H1 (cell line): ENCODE measurements at regions not wholly inside any gene's neighbourhood (a gene's known extent, or its start where the extent isn't known, plus 50 kb on each side); places are given as distances from the start of the nearest gene placed in this dataset.

Experiments used
- CTCF ChIA-PET: fragments of 300-600 bp; sonication (Branson Sonifier 250); formaldehyde crosslinking; loops from one replicate; lab custom pipeline; 2021; ENCODE audit not compliant: partially characterized antibody; lab: Charles Lee
- POLR2A ChIA-PET: fragments of 300-600 bp; sonication (Branson Sonifier 250); formaldehyde crosslinking; loops from one replicate; lab custom pipeline; 2021; ENCODE audit warnings: inconsistent platforms; ENCODE audit not compliant: partially characterized antibody; lab: Charles Lee
- DNase-seq, 2 experiments: peaks; one replicate each; pipeline versions ENCODE4 v3.0.0 to v3.0.0-alpha.2; 2010 to 2022; ENCODE audit warnings: low spot score in 2 of 2, low read depth in 1 of 2, mixed read lengths in 1 of 2
- FAIRE-seq: peaks from 2 replicates; lab custom pipeline; 2011; peaks lifted over from hg19 to GRCh38; lab: Jason Lieb, UNC
- H2AFZ ChIP-seq: 2 replicates; pipeline ENCODE4 v1.8.1; 2012; ENCODE audit warnings: low read length, inconsistent platforms
- H2AK5ac ChIP-seq: 2 replicates; pipeline ENCODE4 v1.6.1; 2013; ENCODE audit warnings: low read depth, low read length
- H2BK120ac ChIP-seq: replicated peaks from 2 replicates; pipeline ENCODE3; 2013; ENCODE audit warnings: low read depth, low read length, inconsistent platforms
- H2BK12ac ChIP-seq: 2 replicates; pipeline ENCODE4 v1.6.1; 2013; ENCODE audit warnings: low read depth, low read length
- H2BK15ac ChIP-seq: 2 replicates; pipeline ENCODE4 v1.6.1; 2013; ENCODE audit warnings: low read length
- H2BK20ac ChIP-seq: 2 replicates; pipeline ENCODE4 v1.6.1; 2013; ENCODE audit warnings: low read length
- H2BK5ac ChIP-seq: 2 replicates; pipeline ENCODE4 v1.6.1; 2013; ENCODE audit warnings: low read depth, low read length
- H3K14ac ChIP-seq: 2 replicates; pipeline ENCODE4 v1.6.1; 2013; ENCODE audit warnings: inconsistent platforms; ENCODE audit not compliant: insufficient read length
- H3K18ac ChIP-seq: 2 replicates; pipeline ENCODE4 v1.6.1; 2013; ENCODE audit warnings: low read length; ENCODE audit errors: extremely low read depth
- H3K23ac ChIP-seq: 2 replicates; pipeline ENCODE4 v1.6.1; 2013; ENCODE audit warnings: inconsistent platforms; ENCODE audit not compliant: insufficient read length
- H3K23me2 ChIP-seq: 2 replicates; pipeline ENCODE4 v1.6.1; 2013; ENCODE audit warnings: low read depth, low read length
- H3K27ac ChIP-seq: 2 replicates; pipeline ENCODE4 v1.6.1; 2011; ENCODE audit warnings: low read depth, low read length, inconsistent platforms
- H3K27me3 ChIP-seq, 4 experiments: replicated peaks in 1 of 4; 1 replicate in 1 of 4; 2 replicates in 3 of 4; pipeline versions ENCODE4 v1.6.1 to v1.8.1; 2011 to 2013; ENCODE audit warnings: low read length in 3 of 4, mild to moderate bottlenecking in 3 of 4, inconsistent platforms in 2 of 4, mixed read lengths in 2 of 4, moderate library complexity in 1 of 4; ENCODE audit not compliant: control insufficient read depth in 3 of 4, insufficient read depth in 3 of 4; ENCODE audit errors: extremely low read depth in 1 of 4
- H3K36me3 ChIP-seq, 4 experiments: 2 replicates each; pipeline versions ENCODE4 v1.6.1 to v1.8.1; 2011 to 2013; ENCODE audit warnings: mild to moderate bottlenecking in 4 of 4, low read length in 3 of 4, moderate library complexity in 2 of 4, control low read depth in 1 of 4, inconsistent platforms in 1 of 4; ENCODE audit not compliant: insufficient read depth in 4 of 4, control insufficient read depth in 2 of 4
- H3K4ac ChIP-seq: replicated peaks from 2 replicates; pipeline ENCODE3; 2013; ENCODE audit warnings: low read length, low read depth, mixed read lengths, inconsistent platforms; ENCODE audit not compliant: insufficient read length
- H3K4me1 ChIP-seq, 4 experiments: replicated peaks in 1 of 4; 1 replicate in 1 of 4; 2 replicates in 3 of 4; pipeline versions ENCODE4 v1.6.1 to v1.8.1; 2011 to 2013; ENCODE audit warnings: low read length in 3 of 4, inconsistent platforms in 2 of 4, mixed read lengths in 1 of 4; ENCODE audit not compliant: insufficient read depth in 4 of 4, control insufficient read depth in 3 of 4
- H3K4me2 ChIP-seq, 2 experiments: 2 replicates each; pipeline versions ENCODE4 v1.6.1 to v1.8.1; 2011 to 2013; ENCODE audit warnings: low read depth in 2 of 2, low read length in 2 of 2, control low read depth in 1 of 2, inconsistent platforms in 1 of 2, mild to moderate bottlenecking in 1 of 2; ENCODE audit not compliant: insufficient read depth in 1 of 2
- H3K4me3 ChIP-seq, 4 experiments: fragments of 200-600, 300-600 bp in 1 of 4; sonication (generic), shearing (Covaris generic), sonication (Bioruptor Twin) in 1 of 4; 2 replicates each; pipeline versions ENCODE4 v1.5.1 to v1.8.1; 2011 to 2016; ENCODE audit warnings: low read length in 4 of 4, low read depth in 3 of 4, control low read depth in 2 of 4, inconsistent platforms in 2 of 4, mild to moderate bottlenecking in 2 of 4, mixed read lengths in 1 of 4, moderate library complexity in 1 of 4; ENCODE audit not compliant: insufficient read depth in 2 of 4; ENCODE audit errors: extremely low read depth in 1 of 4
- H3K56ac ChIP-seq: replicated peaks from 2 replicates; pipeline ENCODE3; 2013; ENCODE audit warnings: low read depth, mild to moderate bottlenecking, mixed read lengths, low read length, inconsistent platforms; ENCODE audit not compliant: insufficient read length
- H3K79me1 ChIP-seq: 2 replicates; pipeline ENCODE4 v1.6.1; 2013; ENCODE audit warnings: low read depth, low read length, control low read depth
- H3K79me2 ChIP-seq, 2 experiments: 2 replicates each; pipeline versions ENCODE4 v1.6.1 to v1.8.1; 2012 to 2013; ENCODE audit warnings: low read length in 2 of 2, mild to moderate bottlenecking in 2 of 2, inconsistent platforms in 1 of 2; ENCODE audit not compliant: insufficient read depth in 2 of 2, control insufficient read depth in 1 of 2
- H3K9ac ChIP-seq, 4 experiments: replicated peaks in 1 of 4; 1 replicate in 1 of 4; 2 replicates in 3 of 4; pipeline versions ENCODE4 v1.6.1 to v1.8.1; 2011 to 2013; ENCODE audit warnings: low read depth in 3 of 4, low read length in 3 of 4, control low read depth in 2 of 4, mild to moderate bottlenecking in 2 of 4, moderate library complexity in 2 of 4, inconsistent platforms in 1 of 4; ENCODE audit errors: extremely low read depth in 1 of 4
- H3K9me3 ChIP-seq, 2 experiments: 2 replicates each; pipeline versions ENCODE4 v1.6.1 to v1.8.1; 2012 to 2013; ENCODE audit warnings: mild to moderate bottlenecking in 2 of 2, moderate library complexity in 2 of 2, control low read depth in 1 of 2, inconsistent platforms in 1 of 2, low read depth in 1 of 2, low read length in 1 of 2, mixed read lengths in 1 of 2; ENCODE audit not compliant: insufficient read depth in 2 of 2
- H4K20me1 ChIP-seq, 2 experiments: replicated peaks in 1 of 2; 2 replicates each; pipeline versions ENCODE3 to v1.8.1; 2011 to 2013; ENCODE audit warnings: inconsistent platforms in 2 of 2, low read length in 2 of 2, mild to moderate bottlenecking in 1 of 2; ENCODE audit not compliant: insufficient read depth in 2 of 2, control insufficient read depth in 1 of 2
- H4K5ac ChIP-seq: 2 replicates; pipeline ENCODE4 v1.6.1; 2013; ENCODE audit warnings: low read length, low read depth, mixed read lengths, inconsistent platforms; ENCODE audit not compliant: insufficient read length
- H4K8ac ChIP-seq: 2 replicates; pipeline ENCODE4 v1.8.0; 2013; ENCODE audit warnings: mild to moderate bottlenecking, moderate library complexity, low read length, inconsistent platforms; ENCODE audit not compliant: insufficient read depth; ENCODE audit errors: extremely low read depth
- H4K91ac ChIP-seq: replicated peaks from 2 replicates; pipeline ENCODE3; 2013; ENCODE audit warnings: low read length, mixed read lengths, inconsistent platforms; ENCODE audit not compliant: insufficient read length
- BCL11A ChIP-seq, 2 experiments: IDR thresholded peaks; one replicate each; pipeline ENCODE4 v1.6.1; 2011; ENCODE audit warnings: low read depth in 2 of 2, low read length in 2 of 2, mild to moderate bottlenecking in 2 of 2
- CBX8 ChIP-seq: fragments of 300-800, 300-1000 bp; sonication (generic); IDR thresholded peaks from 2 replicates; pipeline ENCODE4 v1.7.1; 2016; ENCODE audit warnings: low read depth, low read length, borderline replicate concordance
- CHD1 ChIP-seq: IDR thresholded peaks from 2 replicates; pipeline ENCODE4 v1.6.1; 2012; ENCODE audit warnings: low read depth, low read length, improper control_type of control experiment
- EGR1 ChIP-seq: IDR thresholded peaks from 2 replicates; pipeline ENCODE4 v1.6.1; 2011; ENCODE audit warnings: low read depth, low read length, borderline replicate concordance
- FOSL1 ChIP-seq: IDR thresholded peaks from 2 replicates; pipeline ENCODE4 v1.6.1; 2011; ENCODE audit warnings: mild to moderate bottlenecking, low read depth, low read length, moderate library complexity; ENCODE audit not compliant: insufficient read depth
- JUND ChIP-seq: IDR thresholded peaks from 2 replicates; pipeline ENCODE4 v1.6.1; 2011; ENCODE audit warnings: mild to moderate bottlenecking, improper control_type of control experiment, low read length
- KDM4A ChIP-seq: IDR thresholded peaks from one replicate; pipeline ENCODE4 v1.7.1; 2012; ENCODE audit warnings: low read depth, mild to moderate bottlenecking, moderate library complexity, low read length, inconsistent platforms; ENCODE audit not compliant: severe bottlenecking
- NRF1 ChIP-seq: IDR thresholded peaks from 2 replicates; pipeline ENCODE4 v1.6.1; 2011; ENCODE audit warnings: mild to moderate bottlenecking, low read depth, low read length, improper control_type of control experiment
- PHF8 ChIP-seq: fragments of 200-600 bp; sonication (generic); conservative IDR thresholded peaks from 2 replicates; pipeline ENCODE4 v1.7.1; 2012; ENCODE audit warnings: low read depth, mild to moderate bottlenecking, inconsistent platforms, low read length, moderate library complexity
- POLR2A ChIP-seq, 2 experiments: IDR thresholded peaks; 1 replicate in 1 of 2; 2 replicates in 1 of 2; pipeline ENCODE4 v1.6.1; 2011; ENCODE audit warnings: low read depth in 2 of 2, low read length in 2 of 2, mild to moderate bottlenecking in 2 of 2; ENCODE audit errors: control extremely low read depth in 1 of 2
- TBP ChIP-seq: IDR thresholded peaks from 2 replicates; pipeline ENCODE4 v1.6.1; 2011; ENCODE audit warnings: low read depth, low read length, improper control_type of control experiment
- TEAD4 ChIP-seq: IDR thresholded peaks from 2 replicates; pipeline ENCODE4 v1.6.1; 2012; ENCODE audit warnings: low read depth, low read length, inconsistent platforms, mixed read lengths
- USF2 ChIP-seq: IDR thresholded peaks from 2 replicates; pipeline ENCODE4 v1.6.1; 2011; ENCODE audit warnings: low read length, improper control_type of control experiment
- WGBS, 2 experiments: shearing (Covaris generic) in 1 of 2; methylation state at CpG; one replicate each; pipeline versions ENCODE4 v1.1.6 to v1.1.7; 2013 to 2015; ENCODE audit warnings: low lambda C conversion rate in 2 of 2, mixed read lengths in 2 of 2, inconsistent platforms in 1 of 2, low coverage in 1 of 2, missing lambda C conversion rate in 1 of 2; ENCODE audit not compliant: insufficient replicate concordance in 2 of 2, insufficient coverage in 1 of 2, insufficient read length in 1 of 2; ENCODE audit errors: extremely low coverage in 1 of 2, missing lambda C conversion rate in 1 of 2; 5-methylcytosine and 5-hydroxymethylcytosine counted together

DNA sequence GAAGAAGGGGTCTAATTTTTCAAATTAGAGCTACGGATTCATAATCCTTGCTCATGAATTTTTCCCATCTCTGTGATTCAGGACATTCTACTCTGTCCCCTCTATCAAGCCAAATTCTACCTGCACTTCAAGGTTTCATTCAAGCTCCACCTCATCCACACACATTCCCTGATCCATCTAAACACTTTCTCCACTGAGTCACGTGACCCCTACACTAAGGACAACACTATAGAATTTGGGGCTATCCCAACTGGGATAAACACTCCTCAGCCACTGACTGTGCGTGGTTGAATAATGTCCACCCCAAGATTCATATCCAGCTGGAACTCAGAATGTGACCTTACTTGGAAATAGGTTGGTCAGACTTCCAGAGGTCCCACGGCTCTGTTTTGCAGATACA is 159.9 kb upstream of the ACVR2A start:
- TF ChIP-seq TEAD4 (no peak), USF2 (no peak), TBP (no peak), JUND (no peak), KDM4A (no peak), FOSL1 (no peak), PHF8 (no peak), CHD1 (no peak), POLR2A (IDR thresholded peaks at IDR 0.05; ENCODE audit: control extremely low read depth in 1 of 2, low read depth in 2 of 2, low read length in 2 of 2) (no peak), EGR1 (no peak), NRF1 (no peak), BCL11A (IDR thresholded peaks at IDR 0.05; ENCODE audit: low read depth in 2 of 2, low read length in 2 of 2) (no peak), CBX8 (no peak)
- TF ChIP-seq, all 59 proteins: peak for 0
- H3K9me3 ChIP-seq: peaks cover 10 to 12% of the 10 kb centered on the region in 2 experiments
- no peaks in the 10 kb centered on the region for H4K20me1 ChIP-seq
- H2BK12ac ChIP-seq: no peak overlapping the region
- no peak overlapping the region for H3K9ac ChIP-seq
- no peak overlapping the region for H3K4me2 ChIP-seq
- H3K27ac ChIP-seq: no peak overlapping the region
- peaks cover 0 to 7% (median 0%) of the 10 kb centered on the region in 4 experiments; a peak in 2 of 8 replicates for H3K36me3 ChIP-seq
- ChIA-PET POLR2A (no interaction called here), CTCF (interaction anchor here (0.6 kb wide), 2 partner anchors 14 to 222 kb away, joined by 3 read pairs; no protein-coding TSS in a partner anchor)
- no peak overlapping the region for H3K14ac ChIP-seq
- H3K4me1 ChIP-seq: peaks cover 0 to 2% (median 0%) of the 10 kb centered on the region in 4 experiments; a peak in 1 of 7 replicates
- no peak overlapping the region for H2AFZ ChIP-seq
- no peak overlapping the region for H4K8ac ChIP-seq
- H3K56ac ChIP-seq: no peak overlapping the region
- H2BK15ac ChIP-seq: no peak overlapping the region
- DNase-seq: no peak
- no peak overlapping the region for H3K23ac ChIP-seq
- H3K18ac ChIP-seq: no peak overlapping the region
- H3K79me2 ChIP-seq: no peaks in the 10 kb centered on the region
- H3K27me3 ChIP-seq: no peaks in the 10 kb centered on the region
- H3K23me2 ChIP-seq: no peaks in the 10 kb centered on the region
- H2BK20ac ChIP-seq: no peak overlapping the region
- FAIRE-seq: no peak
- no peak overlapping the region for H3K4me3 ChIP-seq
- H3K4ac ChIP-seq: no peak overlapping the region
- no peak overlapping the region for H4K5ac ChIP-seq
- no peak overlapping the region for H2AK5ac ChIP-seq
- WGBS, 2 experiments: 87% methylated on average over 4 of the region's 4 CpGs; no CpG with 5 or more reads in 1 of the 2 experiments
- H2BK5ac ChIP-seq: no peak overlapping the region
- no peak overlapping the region for H2BK120ac ChIP-seq
- H3K79me1 ChIP-seq: no peaks in the 10 kb centered on the region
- H4K91ac ChIP-seq: no peak overlapping the region
